ENCODE measurements at regions not wholly inside any gene's neighbourhood (a gene's known extent, or its start where the extent isn't known, plus 50 kb on each side); places are given as distances from the start of the nearest gene placed in this dataset.

DNA sequence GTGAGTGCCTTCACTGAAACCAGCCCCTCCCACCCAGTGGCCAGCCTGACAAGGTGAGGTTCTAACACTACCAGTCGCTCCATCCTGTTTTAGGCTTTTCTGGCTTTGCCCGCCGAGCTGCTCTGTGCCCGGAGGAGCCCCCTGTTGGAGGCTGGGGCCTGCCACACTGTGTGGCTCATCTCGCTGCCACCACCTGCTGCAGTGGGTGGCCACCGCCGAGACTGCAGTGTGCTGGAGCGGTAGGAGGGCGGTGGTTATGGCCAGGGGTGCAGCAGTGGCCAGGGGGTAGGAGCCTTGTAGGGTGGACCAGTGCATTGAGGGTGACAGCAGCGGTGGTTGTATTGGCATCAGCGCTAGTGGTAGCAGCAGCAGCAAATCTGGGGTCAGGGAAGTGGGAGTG is 74.7 kb upstream of the PCAT7 start:
- TF ChIP-seq, protein P1, sequence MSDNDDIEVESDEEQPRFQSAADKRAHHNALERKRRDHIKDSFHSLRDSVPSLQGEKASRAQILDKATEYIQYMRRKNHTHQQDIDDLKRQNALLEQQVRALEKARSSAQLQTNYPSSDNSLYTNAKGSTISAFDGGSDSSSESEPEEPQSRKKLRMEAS (IDR thresholded peaks at IDR 0.05) = no peak
- TF ChIP-seq, protein P2, sequence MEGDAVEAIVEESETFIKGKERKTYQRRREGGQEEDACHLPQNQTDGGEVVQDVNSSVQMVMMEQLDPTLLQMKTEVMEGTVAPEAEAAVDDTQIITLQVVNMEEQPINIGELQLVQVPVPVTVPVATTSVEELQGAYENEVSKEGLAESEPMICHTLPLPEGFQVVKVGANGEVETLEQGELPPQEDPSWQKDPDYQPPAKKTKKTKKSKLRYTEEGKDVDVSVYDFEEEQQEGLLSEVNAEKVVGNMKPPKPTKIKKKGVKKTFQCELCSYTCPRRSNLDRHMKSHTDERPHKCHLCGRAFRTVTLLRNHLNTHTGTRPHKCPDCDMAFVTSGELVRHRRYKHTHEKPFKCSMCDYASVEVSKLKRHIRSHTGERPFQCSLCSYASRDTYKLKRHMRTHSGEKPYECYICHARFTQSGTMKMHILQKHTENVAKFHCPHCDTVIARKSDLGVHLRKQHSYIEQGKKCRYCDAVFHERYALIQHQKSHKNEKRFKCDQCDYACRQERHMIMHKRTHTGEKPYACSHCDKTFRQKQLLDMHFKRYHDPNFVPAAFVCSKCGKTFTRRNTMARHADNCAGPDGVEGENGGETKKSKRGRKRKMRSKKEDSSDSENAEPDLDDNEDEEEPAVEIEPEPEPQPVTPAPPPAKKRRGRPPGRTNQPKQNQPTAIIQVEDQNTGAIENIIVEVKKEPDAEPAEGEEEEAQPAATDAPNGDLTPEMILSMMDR (IDR thresholded peaks at IDR 0.05) = no peak
- TF ChIP-seq MAFK (IDR thresholded peaks at IDR 0.05; ENCODE audit: partially characterized antibody) (no peak), JUNB (IDR thresholded peaks at IDR 0.05) (no peak)

All from A549 (cell line).